ENCODE measurements at regions not wholly inside any gene's neighbourhood (a gene's known extent, or its start where the extent isn't known, plus 50 kb on each side); places are given as distances from the start of the nearest gene placed in this dataset.
A peak's percentile ranks its signal among the peaks of the same experiment; 100 is the strongest.

- Mint-ChIP-seq H3K9me3 (ENCODE audit: low read depth) (no peaks in the 10 kb centered on the region), H3K27me3 (ENCODE audit: low read depth) (no peaks in the 10 kb centered on the region), H3K36me3 (ENCODE audit: low read depth) (no peaks in the 10 kb centered on the region), H3K27ac (ENCODE audit: unreplicated experiment) (no peak overlapping the region), H3K4me3 (ENCODE audit: unreplicated experiment) (no peak overlapping the region), H3K4me1 (ENCODE audit: low read depth) (peaks cover 26% of the 10 kb centered on the region)
- no peak for DNase-seq (ENCODE audit: low spot score)
- TF ChIP-seq CTCF (IDR thresholded peaks at IDR 0.05), result no peak
These were observed 125.0 kb upstream of the ID4 start for GRCh38 chr6:19712012-19712688.

GRCh38 chr6:19712998-19713397 is 124.2 kb upstream of the ID4 start:
- H3K4me1 Mint-ChIP-seq (ENCODE audit: low read depth), result peaks cover 26% of the 10 kb centered on the region
- no peaks in the 10 kb centered on the region for H3K36me3 Mint-ChIP-seq (ENCODE audit: low read depth)
- no peak overlapping the region for H3K27ac Mint-ChIP-seq (ENCODE audit: unreplicated experiment)
- H3K9me3 Mint-ChIP-seq (ENCODE audit: low read depth), result no peaks in the 10 kb centered on the region
- H3K27me3 Mint-ChIP-seq (ENCODE audit: low read depth), result no peaks in the 10 kb centered on the region
- TF ChIP-seq CTCF (IDR thresholded peaks at IDR 0.05), result no peak
- H3K4me3 Mint-ChIP-seq (ENCODE audit: unreplicated experiment), result no peak overlapping the region
- no peak for DNase-seq (ENCODE audit: low spot score)

GRCh38 chr6:19713411-19713810 is 123.8 kb upstream of the ID4 start:
- Mint-ChIP-seq H3K4me1 (ENCODE audit: low read depth) (peaks cover 26% of the 10 kb centered on the region), H3K36me3 (ENCODE audit: low read depth) (no peaks in the 10 kb centered on the region), H3K27ac (ENCODE audit: unreplicated experiment) (no peak overlapping the region), H3K27me3 (ENCODE audit: low read depth) (no peaks in the 10 kb centered on the region), H3K9me3 (ENCODE audit: low read depth) (no peaks in the 10 kb centered on the region), H3K4me3 (ENCODE audit: unreplicated experiment) (no peak overlapping the region)
- no peak for DNase-seq (ENCODE audit: low spot score)
- TF ChIP-seq CTCF (IDR thresholded peaks at IDR 0.05), result no peak

GRCh38 chr6:19713984-19714383 is 123.2 kb upstream of the ID4 start:
- Mint-ChIP-seq H3K4me1 (ENCODE audit: low read depth) (peaks cover 31% of the 10 kb centered on the region), H3K27me3 (ENCODE audit: low read depth) (no peaks in the 10 kb centered on the region), H3K4me3 (ENCODE audit: unreplicated experiment) (no peak overlapping the region), H3K36me3 (ENCODE audit: low read depth) (no peaks in the 10 kb centered on the region), H3K9me3 (ENCODE audit: low read depth) (no peaks in the 10 kb centered on the region), H3K27ac (ENCODE audit: unreplicated experiment) (no peak overlapping the region)
- no peak for TF ChIP-seq CTCF (IDR thresholded peaks at IDR 0.05)
- DNase-seq (ENCODE audit: low spot score), result no peak

- no peak overlapping the region for H3K4me3 Mint-ChIP-seq (ENCODE audit: unreplicated experiment)
- no peak for TF ChIP-seq CTCF (IDR thresholded peaks at IDR 0.05)
- no peak for DNase-seq (ENCODE audit: low spot score)
These were observed 122.6 kb upstream of the ID4 start for GRCh38 chr6:19714434-19715166.

More at GRCh38 chr6:19714434-19715166, 122.6 kb upstream of the ID4 start:
- H3K9me3 Mint-ChIP-seq (ENCODE audit: low read depth), result no peaks in the 10 kb centered on the region
- H3K27me3 Mint-ChIP-seq (ENCODE audit: low read depth), result no peaks in the 10 kb centered on the region
- no peaks in the 10 kb centered on the region for H3K36me3 Mint-ChIP-seq (ENCODE audit: low read depth)
- peaks cover 37% of the 10 kb centered on the region for H3K4me1 Mint-ChIP-seq (ENCODE audit: low read depth)
- peak overlapping the region; percentile 20 for H3K27ac Mint-ChIP-seq (ENCODE audit: unreplicated experiment)
